ENCODE measurements at regions not wholly inside any gene's neighbourhood (a gene's known extent, or its start where the extent isn't known, plus 50 kb on each side); places are given as distances from the start of the nearest gene placed in this dataset.

- TF ChIP-seq POLR2AphosphoS5 (IDR thresholded peaks at IDR 0.05; ENCODE audit: low read depth, low read length) (no peak), POLR2A (IDR thresholded peaks at IDR 0.05; ENCODE audit: low read depth, low read length) (no peak), TAF1 (IDR thresholded peaks at IDR 0.05; ENCODE audit: borderline replicate concordance, low read depth, low read length) (no peak)
These were observed 393.2 kb downstream of the RPS6KC1 start for GRCh38 chr1:213444224-213444623.

Data from GM12892 (cell line).